Neural crest cell (in vitro differentiated cells): ENCODE measurements at regions not wholly inside any gene's neighbourhood (a gene's known extent, or its start where the extent isn't known, plus 50 kb on each side); places are given as distances from the start of the nearest gene placed in this dataset.

Source experiments
- DNase-seq: peaks from one replicate; pipeline ENCODE4 v3.0.0; 2021; ENCODE audit warnings: low read depth, mixed read lengths, low spot score
- H3K27ac Mint-ChIP-seq: one replicate; pipeline ENCODE4 v1.8.0; 2021; ENCODE audit warnings: mild to moderate bottlenecking, mixed read lengths; ENCODE audit not compliant: unreplicated experiment
- H3K27me3 Mint-ChIP-seq: 2 replicates; pipeline ENCODE4 v1.8.0; 2021; ENCODE audit warnings: low read depth, mild to moderate bottlenecking, mixed read lengths
- H3K36me3 Mint-ChIP-seq: 2 replicates; pipeline ENCODE4 v1.8.0; 2021; ENCODE audit warnings: low read depth, mild to moderate bottlenecking, mixed read lengths
- H3K4me1 Mint-ChIP-seq: 2 replicates; pipeline ENCODE4 v1.8.0; 2021; ENCODE audit warnings: mixed read lengths
- H3K4me3 Mint-ChIP-seq: one replicate; pipeline ENCODE4 v1.8.0; 2021; ENCODE audit warnings: mild to moderate bottlenecking, mixed read lengths
- H3K9me3 Mint-ChIP-seq: 2 replicates; pipeline ENCODE4 v1.8.0; 2021; ENCODE audit warnings: mixed read lengths
- TF ChIP-seq, protein P1 (sequence below): fragments of 200-600 bp; sonication (generic); conservative IDR thresholded peaks from 2 replicates; pipeline ENCODE4 v1.5.0; 2021; ENCODE audit warnings: antibody characterized with exemption, mild to moderate bottlenecking

- no peaks in the 10 kb centered on the region for H3K4me1 Mint-ChIP-seq
- H3K9me3 Mint-ChIP-seq = peaks cover 4% of the 10 kb centered on the region
- H3K36me3 Mint-ChIP-seq = no peaks in the 10 kb centered on the region
- TF ChIP-seq, protein P1, sequence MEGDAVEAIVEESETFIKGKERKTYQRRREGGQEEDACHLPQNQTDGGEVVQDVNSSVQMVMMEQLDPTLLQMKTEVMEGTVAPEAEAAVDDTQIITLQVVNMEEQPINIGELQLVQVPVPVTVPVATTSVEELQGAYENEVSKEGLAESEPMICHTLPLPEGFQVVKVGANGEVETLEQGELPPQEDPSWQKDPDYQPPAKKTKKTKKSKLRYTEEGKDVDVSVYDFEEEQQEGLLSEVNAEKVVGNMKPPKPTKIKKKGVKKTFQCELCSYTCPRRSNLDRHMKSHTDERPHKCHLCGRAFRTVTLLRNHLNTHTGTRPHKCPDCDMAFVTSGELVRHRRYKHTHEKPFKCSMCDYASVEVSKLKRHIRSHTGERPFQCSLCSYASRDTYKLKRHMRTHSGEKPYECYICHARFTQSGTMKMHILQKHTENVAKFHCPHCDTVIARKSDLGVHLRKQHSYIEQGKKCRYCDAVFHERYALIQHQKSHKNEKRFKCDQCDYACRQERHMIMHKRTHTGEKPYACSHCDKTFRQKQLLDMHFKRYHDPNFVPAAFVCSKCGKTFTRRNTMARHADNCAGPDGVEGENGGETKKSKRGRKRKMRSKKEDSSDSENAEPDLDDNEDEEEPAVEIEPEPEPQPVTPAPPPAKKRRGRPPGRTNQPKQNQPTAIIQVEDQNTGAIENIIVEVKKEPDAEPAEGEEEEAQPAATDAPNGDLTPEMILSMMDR = no peak
- H3K27ac Mint-ChIP-seq = peak overlapping the region; percentile 60
- no peak for DNase-seq
- no peak overlapping the region for H3K4me3 Mint-ChIP-seq
- no peaks in the 10 kb centered on the region for H3K27me3 Mint-ChIP-seq
Measured at GRCh38 chr10:7100032-7100702, 310.7 kb downstream of the SFMBT2 start.

DNA sequence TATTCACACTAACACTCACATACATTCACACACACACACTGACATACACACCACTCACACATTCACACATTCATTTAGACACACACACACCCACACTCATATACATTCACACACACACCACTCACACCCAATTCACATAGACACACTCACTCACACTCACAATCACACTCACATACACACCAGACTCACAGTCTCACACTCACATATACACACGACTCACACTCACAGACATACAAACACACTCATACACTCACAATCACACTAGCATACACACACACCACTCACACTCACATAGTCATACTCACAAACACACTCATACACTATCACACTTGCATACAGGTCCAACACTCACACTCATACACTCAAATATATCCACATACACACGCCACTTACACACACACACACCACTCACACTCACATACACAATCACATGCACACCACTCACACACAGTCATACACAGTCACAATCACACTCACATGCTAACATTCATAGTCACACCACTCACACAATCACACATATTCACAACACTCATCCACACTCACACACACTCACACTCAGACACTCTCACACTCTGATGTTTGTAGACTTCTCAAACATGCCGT is 312.6 kb downstream of the SFMBT2 start:
- DNase-seq = no peak
- H3K9me3 Mint-ChIP-seq = no peaks in the 10 kb centered on the region
- no peak overlapping the region for H3K4me3 Mint-ChIP-seq
- TF ChIP-seq, protein P1 = no peak
- H3K27ac Mint-ChIP-seq = no peak overlapping the region
- no peaks in the 10 kb centered on the region for H3K36me3 Mint-ChIP-seq
- H3K27me3 Mint-ChIP-seq = no peaks in the 10 kb centered on the region
- peaks cover 3% of the 10 kb centered on the region for H3K4me1 Mint-ChIP-seq

GRCh38 chr10:7094781-7095180 is 316.1 kb downstream of the SFMBT2 start:
- Mint-ChIP-seq H3K36me3 (no peaks in the 10 kb centered on the region), H3K4me1 (peaks cover 7% of the 10 kb centered on the region), H3K9me3 (no peaks in the 10 kb centered on the region), H3K27me3 (no peaks in the 10 kb centered on the region), H3K27ac (no peak overlapping the region), H3K4me3 (no peak overlapping the region)
- no peak for DNase-seq
- TF ChIP-seq, protein P1 = no peak

DNA sequence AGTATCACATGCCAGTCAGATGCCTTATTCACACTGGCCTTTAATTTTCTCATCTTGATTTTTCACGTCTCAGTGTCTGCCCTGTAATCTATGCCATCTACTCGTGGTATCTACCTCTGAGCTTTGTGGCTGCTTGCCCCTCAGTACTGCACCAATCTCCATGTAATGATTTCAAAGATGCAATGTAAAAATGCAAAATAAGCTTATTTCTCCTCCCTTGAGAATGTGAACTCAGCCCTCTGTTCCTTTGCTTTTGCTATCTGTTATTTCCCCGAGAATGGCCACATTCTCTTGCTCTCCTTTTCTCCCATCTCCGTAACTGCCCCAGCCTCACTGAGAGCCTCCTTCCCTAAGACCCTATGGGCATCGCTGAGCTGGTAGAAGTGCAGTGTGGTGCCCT is 317.5 kb downstream of the SFMBT2 start:
- H3K4me3 Mint-ChIP-seq = no peak overlapping the region
- H3K9me3 Mint-ChIP-seq = peaks cover 2% of the 10 kb centered on the region
- H3K27ac Mint-ChIP-seq = no peak overlapping the region
- no peaks in the 10 kb centered on the region for H3K36me3 Mint-ChIP-seq
- DNase-seq = no peak
- no peaks in the 10 kb centered on the region for H3K27me3 Mint-ChIP-seq
- TF ChIP-seq, protein P1 = no peak
- H3K4me1 Mint-ChIP-seq = peaks cover 11% of the 10 kb centered on the region

DNA sequence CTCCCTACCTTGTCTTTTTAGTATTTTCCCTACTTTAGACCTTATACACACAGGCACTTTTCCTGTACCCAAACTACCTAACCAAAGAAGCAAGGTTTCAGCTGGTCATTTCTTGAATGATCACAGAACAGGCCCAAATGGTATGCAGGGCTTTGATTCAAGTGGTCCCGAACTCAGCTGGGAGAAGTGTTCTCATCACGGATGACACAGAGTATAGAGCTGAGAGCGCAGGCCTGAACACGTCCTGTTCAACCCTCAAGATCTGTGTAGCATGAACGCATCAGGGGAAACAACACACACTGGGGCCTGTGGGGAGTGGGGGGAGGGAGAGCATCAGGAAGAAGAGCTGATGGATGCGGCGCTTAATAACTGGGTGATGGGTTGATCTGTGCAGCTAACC is 318.2 kb downstream of the SFMBT2 start:
- Mint-ChIP-seq H3K4me1 (peaks cover 11% of the 10 kb centered on the region), H3K27ac (no peak overlapping the region), H3K9me3 (peaks cover 2% of the 10 kb centered on the region), H3K27me3 (no peaks in the 10 kb centered on the region), H3K36me3 (no peaks in the 10 kb centered on the region), H3K4me3 (no peak overlapping the region)
- no peak for DNase-seq
- TF ChIP-seq, protein P1 = no peak
